HG02943 (cell line): ENCODE measurements at regions not wholly inside any gene's neighbourhood (a gene's known extent, or its start where the extent isn't known, plus 50 kb on each side); places are given as distances from the start of the nearest gene placed in this dataset.

Experiments
- ATAC-seq: cut with Tn5 transposase; IDR thresholded peaks from one replicate; pipeline ENCODE4 v1.9.1; 2021; ENCODE audit warnings: mild to moderate bottlenecking, low read depth, moderate library complexity; ENCODE audit not compliant: unreplicated experiment

GRCh38 chr2:235139956-235140800 is 188.4 kb downstream of the SH3BP4 start:
- ATAC-seq, result no peak

- ATAC-seq, result no peak
Measured at GRCh38 chr2:235140801-235141081, 188.9 kb downstream of the SH3BP4 start.

- ATAC-seq, result no peak
Measured at GRCh38 chr2:235141411-235142128, 189.8 kb downstream of the SH3BP4 start.

DNA sequence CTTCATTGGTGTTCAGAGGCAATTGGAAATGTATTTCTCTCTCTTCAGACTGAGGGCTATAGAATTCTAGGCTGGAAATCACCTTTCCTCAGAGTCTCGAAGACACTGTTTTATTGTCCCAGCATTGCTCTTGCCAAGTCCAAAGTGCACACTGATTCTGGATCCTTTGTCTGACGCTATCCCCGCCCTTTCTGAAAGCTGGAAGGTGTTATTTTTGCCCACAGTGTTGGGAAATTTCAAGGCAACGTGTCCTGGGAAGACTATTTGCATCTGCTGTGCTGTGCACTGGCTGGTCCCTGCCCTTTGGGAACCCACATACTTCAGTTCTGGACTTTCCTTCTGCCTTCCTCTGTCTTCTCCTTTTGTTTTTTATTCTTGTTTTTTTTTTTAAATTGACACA is 190.8 kb downstream of the SH3BP4 start:
- no peak for ATAC-seq

- no peak for ATAC-seq
Measured at GRCh38 chr2:235143789-235144188, 192.0 kb downstream of the SH3BP4 start.

DNA sequence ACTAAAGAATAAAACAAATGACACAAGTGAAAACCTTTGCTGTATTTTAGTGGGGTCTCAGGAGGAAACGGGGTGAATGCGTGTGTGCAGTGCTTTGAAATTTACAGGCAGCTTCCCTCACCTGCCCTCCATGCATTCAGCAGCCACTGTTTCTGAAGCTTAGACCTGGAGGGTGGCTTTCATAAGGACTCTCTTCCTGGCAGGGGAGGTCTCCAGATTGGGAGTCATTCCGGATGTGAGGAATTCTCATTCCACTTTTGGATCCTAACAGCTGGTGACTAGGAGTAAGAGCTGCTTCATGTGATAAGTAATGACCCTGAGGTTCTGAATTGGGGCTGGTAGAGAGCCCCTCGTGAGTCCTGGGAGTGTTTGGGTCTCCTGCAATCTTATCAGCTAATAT is 192.5 kb downstream of the SH3BP4 start:
- ATAC-seq, result no peak

- ATAC-seq, result no peak
Measured at GRCh38 chr2:235146206-235146605, 194.4 kb downstream of the SH3BP4 start.

GRCh38 chr2:235146871-235147565 is 195.2 kb downstream of the SH3BP4 start:
- no peak for ATAC-seq

DNA sequence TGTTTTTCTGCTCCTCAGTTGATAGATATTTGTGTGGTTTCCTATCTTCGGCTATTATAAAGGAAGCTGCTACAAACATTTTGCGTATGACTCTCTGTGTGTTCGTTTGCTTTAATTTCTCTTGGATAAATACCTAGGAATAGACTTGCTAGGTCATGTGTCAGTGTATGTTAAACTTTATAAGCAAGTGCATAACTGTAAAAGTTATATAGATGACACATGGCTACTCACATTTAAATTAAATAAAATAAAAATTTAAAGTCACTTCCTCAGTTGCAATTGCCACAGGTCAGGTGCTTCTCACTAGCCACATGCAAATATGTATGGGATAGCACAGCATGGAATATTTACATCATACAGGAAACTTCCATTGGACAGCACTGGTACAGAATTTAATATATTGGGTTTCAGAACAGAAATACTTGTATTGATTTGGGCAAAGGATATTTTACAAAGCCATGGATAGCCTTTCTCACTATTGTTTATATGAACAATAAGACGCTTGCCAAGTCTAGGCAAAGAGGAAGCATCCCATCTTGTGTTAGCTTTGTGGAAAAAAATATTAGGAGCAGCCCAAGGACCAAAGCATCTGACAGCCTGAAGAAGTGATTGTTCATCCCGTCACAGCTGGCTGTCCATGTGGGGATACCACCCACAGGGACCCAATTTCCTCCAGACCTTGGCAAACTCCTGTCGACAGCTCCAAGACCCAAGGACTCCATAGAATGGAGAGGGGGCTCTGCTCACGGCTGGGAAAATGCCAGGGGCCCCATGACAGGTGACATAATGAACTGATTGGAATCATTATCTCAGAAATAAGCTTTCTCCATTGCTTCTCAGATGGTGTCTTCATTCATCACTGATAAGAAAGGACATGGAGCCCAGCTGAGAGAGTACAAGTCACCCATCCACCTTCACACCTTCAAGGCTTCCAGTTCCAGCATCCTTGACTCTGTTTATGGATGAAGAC is 196.7 kb downstream of the SH3BP4 start:
- ATAC-seq, result no peak

DNA sequence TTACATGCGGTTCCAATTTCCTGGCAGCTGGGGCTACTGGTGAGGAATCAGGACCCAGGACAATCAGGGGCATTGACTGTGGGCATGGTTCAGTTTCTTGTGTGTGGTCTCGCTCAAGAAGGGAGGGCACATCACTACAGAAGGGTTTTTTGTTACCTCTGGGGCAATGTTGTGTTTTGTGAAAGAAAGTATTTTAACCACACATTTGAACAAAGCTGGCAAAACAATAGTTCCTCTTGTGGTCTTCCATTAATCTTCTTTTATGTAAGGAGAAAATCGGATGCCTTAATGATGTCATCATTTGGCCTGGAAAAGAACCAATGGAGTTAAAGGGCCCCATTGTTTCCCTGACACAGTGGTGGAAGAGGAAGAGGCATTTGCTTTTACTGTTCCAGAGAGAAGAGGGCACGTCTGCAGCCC is 197.4 kb downstream of the SH3BP4 start:
- no peak for ATAC-seq

- no peak for ATAC-seq
Measured at GRCh38 chr2:235149736-235150135, 197.9 kb downstream of the SH3BP4 start.

DNA sequence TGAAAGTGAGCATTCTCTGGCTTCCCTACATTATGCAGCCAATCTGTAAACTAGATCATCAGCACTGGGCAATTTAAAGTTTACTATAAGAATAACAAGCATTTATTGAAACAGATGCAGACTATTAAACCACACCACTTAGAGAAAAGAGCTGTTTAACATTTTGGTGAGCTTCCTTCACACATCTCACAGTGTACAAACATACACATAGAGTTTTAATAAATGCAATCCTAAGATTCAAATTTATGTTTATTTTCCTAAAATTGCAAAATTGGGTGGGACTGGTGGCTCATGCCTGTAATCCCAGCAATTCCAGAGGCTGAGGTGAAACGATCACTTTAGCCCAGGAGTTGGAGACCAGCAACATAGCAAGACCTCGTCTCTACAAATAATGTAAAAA is 199.3 kb downstream of the SH3BP4 start:
- no peak for ATAC-seq

DNA sequence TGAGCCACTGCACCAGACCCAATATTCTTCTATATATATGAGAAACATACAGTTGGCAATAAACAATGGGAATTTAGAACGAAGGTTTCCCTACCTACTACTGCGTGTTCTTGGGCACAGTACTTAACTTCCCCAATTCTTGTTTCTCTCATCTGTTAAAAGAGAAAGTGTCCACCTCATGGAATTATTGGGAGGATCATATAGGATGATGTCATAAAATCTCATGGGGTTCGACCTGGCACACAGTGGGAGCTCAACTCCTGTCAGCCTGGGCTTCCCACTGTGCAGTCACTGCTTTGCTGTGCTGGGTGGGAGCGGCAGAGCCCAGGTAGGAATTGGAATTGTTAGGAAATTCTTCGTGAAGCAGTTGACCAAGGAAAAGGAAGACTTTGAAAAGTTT is 203.3 kb downstream of the SH3BP4 start:
- no peak for ATAC-seq

GRCh38 chr2:235156055-235156454 is 204.2 kb downstream of the SH3BP4 start:
- no peak for ATAC-seq

- ATAC-seq, result no peak
Measured at GRCh38 chr2:235157746-235158482, 206.1 kb downstream of the SH3BP4 start.

- ATAC-seq, result no peak
Measured at GRCh38 chr2:235160281-235160810, 208.5 kb downstream of the SH3BP4 start.

DNA sequence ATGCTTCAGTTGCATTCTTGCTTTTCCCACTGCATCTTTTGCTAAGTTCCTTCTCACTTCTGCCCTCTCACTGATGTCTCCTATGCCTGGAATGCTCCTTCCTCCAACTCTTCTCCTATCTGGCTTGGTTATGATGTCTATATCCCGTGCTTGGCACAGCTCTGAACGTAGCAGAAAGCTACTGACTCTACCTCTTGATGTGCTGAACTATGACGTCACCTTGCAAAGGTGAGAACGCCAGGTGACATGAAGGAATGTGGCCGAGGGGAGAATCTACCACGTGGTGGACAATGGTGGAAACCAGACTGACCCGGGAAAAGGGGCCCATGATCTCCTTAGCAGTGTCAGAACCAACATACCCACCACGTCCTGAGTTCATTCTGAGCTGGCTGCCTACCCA is 209.7 kb downstream of the SH3BP4 start:
- ATAC-seq, result no peak

- no peak for ATAC-seq
Measured at GRCh38 chr2:235162082-235162836, 210.4 kb downstream of the SH3BP4 start.

DNA sequence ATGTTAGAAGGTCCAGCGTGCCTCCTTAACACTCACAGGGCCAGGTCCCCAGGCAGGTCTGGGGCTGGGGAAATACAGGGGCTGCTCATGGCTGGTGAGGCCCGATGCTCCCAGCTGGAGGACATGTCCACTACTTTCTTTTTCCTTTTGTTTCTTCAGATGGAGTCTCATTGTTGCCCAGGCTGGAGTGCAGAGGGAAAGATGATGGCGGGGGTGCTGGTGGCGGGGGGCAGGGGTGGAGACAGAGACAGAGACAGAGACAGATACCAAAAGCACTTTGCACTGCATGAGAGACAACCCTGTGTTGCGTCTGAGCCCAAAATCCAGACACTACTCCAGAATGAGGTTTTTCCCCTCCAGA is 211.0 kb downstream of the SH3BP4 start:
- ATAC-seq, result no peak
